ENCODE measurements at regions not wholly inside any gene's neighbourhood (a gene's known extent, or its start where the extent isn't known, plus 50 kb on each side); places are given as distances from the start of the nearest gene placed in this dataset.

DNA sequence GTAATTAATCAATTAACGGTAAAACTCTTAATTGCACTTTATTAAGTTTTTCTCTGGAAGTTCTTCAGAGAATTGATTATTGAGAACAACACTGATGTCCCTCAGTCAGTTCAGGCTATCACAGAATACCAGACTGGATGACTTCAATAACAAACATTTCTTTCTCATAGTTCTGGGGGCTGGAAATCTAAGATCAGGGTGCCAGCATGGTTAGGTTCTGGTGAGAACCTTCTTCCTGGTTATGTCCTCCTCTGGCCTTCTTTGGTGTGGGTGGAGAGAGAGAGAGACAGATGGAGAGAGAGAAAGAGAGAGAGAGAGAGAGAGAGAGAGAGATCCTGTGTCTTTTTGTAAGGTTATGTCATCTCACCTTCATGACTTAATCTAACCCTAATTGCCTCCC, 71.4 kb upstream of the DAP start:
- TF ChIP-seq EZH2phosphoT487 (IDR thresholded peaks at IDR 0.05; ENCODE audit: low read length) (no peak), EZH2 (optimal IDR thresholded peaks at IDR 0.05; ENCODE audit: low read depth, low read length) (no peak)
- TF ChIP-seq, protein P1, sequence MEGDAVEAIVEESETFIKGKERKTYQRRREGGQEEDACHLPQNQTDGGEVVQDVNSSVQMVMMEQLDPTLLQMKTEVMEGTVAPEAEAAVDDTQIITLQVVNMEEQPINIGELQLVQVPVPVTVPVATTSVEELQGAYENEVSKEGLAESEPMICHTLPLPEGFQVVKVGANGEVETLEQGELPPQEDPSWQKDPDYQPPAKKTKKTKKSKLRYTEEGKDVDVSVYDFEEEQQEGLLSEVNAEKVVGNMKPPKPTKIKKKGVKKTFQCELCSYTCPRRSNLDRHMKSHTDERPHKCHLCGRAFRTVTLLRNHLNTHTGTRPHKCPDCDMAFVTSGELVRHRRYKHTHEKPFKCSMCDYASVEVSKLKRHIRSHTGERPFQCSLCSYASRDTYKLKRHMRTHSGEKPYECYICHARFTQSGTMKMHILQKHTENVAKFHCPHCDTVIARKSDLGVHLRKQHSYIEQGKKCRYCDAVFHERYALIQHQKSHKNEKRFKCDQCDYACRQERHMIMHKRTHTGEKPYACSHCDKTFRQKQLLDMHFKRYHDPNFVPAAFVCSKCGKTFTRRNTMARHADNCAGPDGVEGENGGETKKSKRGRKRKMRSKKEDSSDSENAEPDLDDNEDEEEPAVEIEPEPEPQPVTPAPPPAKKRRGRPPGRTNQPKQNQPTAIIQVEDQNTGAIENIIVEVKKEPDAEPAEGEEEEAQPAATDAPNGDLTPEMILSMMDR (IDR thresholded peaks at IDR 0.05; ENCODE audit: low read length) = no peak
- Histone ChIP-seq H3F3A (ENCODE audit: insufficient read depth, low read length) (no peaks in the 10 kb centered on the region), H3K9me3 (replicated peaks; ENCODE audit: insufficient read depth, low read length) (no peaks in the 10 kb centered on the region), H3K79me2 (ENCODE audit: low read length) (no peaks in the 10 kb centered on the region), H2AFZ (ENCODE audit: low read length) (no peak overlapping the region), H3K9ac (ENCODE audit: low read length) (no peak overlapping the region), H3K36me3 (replicated peaks; ENCODE audit: insufficient read depth, low read length) (no peaks in the 10 kb centered on the region), H3K27me3 (replicated peaks; ENCODE audit: insufficient read depth, low read length) (no peaks in the 10 kb centered on the region), H4K20me1 (ENCODE audit: insufficient read depth, low read length) (no peaks in the 10 kb centered on the region), H3K27ac (ENCODE audit: low read length) (no peak overlapping the region), H3K4me1 (ENCODE audit: low read length) (no peaks in the 10 kb centered on the region), H3K4me3 (ENCODE audit: low read length) (no peak overlapping the region), H3K9me2 (replicated peaks; ENCODE audit: insufficient read depth, low read length) (no peaks in the 10 kb centered on the region), H3K4me2 (ENCODE audit: low read depth, low read length) (no peak overlapping the region)
- no peak for DNase-seq

DNA sequence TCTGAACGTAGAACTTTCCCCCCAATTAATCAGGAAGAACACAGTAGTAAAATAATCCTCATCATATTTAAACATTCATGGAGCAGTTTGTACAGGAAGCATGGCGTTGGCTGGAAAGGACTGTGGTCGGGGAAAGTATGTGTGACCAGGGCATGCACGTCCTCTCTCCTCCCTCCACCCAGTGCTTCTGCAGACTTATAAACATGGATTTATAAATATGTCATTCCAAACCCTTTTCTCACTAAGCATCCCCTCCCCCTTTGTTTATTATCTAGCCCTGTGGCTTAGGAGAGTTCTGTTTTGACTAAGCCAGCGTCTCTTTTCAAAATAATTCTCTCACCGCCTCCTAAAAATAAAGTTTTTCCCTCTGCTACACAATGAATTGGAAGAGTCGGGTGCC, 70.4 kb upstream of the DAP start:
- Histone ChIP-seq H3K27me3 (replicated peaks; ENCODE audit: insufficient read depth, low read length) (no peaks in the 10 kb centered on the region), H3F3A (ENCODE audit: insufficient read depth, low read length) (no peaks in the 10 kb centered on the region), H3K9ac (ENCODE audit: low read length) (no peak overlapping the region), H3K79me2 (ENCODE audit: low read length) (no peaks in the 10 kb centered on the region), H3K27ac (ENCODE audit: low read length) (no peak overlapping the region), H4K20me1 (ENCODE audit: insufficient read depth, low read length) (no peaks in the 10 kb centered on the region), H3K4me1 (ENCODE audit: low read length) (no peaks in the 10 kb centered on the region), H3K4me3 (ENCODE audit: low read length) (no peak overlapping the region), H2AFZ (ENCODE audit: low read length) (no peak overlapping the region), H3K4me2 (ENCODE audit: low read depth, low read length) (no peak overlapping the region), H3K36me3 (replicated peaks; ENCODE audit: insufficient read depth, low read length) (no peaks in the 10 kb centered on the region), H3K9me3 (replicated peaks; ENCODE audit: insufficient read depth, low read length) (no peaks in the 10 kb centered on the region), H3K9me2 (replicated peaks; ENCODE audit: insufficient read depth, low read length) (no peaks in the 10 kb centered on the region)
- no peak for TF ChIP-seq EZH2phosphoT487 (IDR thresholded peaks at IDR 0.05; ENCODE audit: low read length)
- TF ChIP-seq, protein P1 (IDR thresholded peaks at IDR 0.05; ENCODE audit: low read length) = no peak
- TF ChIP-seq EZH2 (optimal IDR thresholded peaks at IDR 0.05; ENCODE audit: low read depth, low read length) = no peak
- DNase-seq = no peak

DNA sequence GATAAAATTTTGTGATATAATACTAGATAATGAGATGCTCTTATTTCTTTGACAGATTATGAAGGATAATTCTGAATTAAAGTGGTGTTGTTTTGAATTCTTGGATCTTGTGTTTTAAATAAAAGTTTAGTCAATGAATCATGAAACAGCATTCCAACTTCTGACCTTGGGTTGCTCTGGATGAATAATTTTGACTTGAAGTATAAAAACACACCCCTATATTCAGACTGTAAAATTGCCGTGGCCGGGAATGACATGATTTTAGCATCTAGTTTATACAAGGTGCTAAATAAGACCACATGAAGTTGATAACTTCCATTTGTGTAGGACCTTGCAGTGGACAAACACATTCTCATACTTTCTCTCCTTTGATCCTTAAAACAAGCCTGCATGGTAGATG, 67.2 kb upstream of the DAP start:
- H3K27ac ChIP-seq (ENCODE audit: low read length) = no peak overlapping the region
- no peak for TF ChIP-seq EZH2phosphoT487 (IDR thresholded peaks at IDR 0.05; ENCODE audit: low read length)
- no peak for TF ChIP-seq EZH2 (optimal IDR thresholded peaks at IDR 0.05; ENCODE audit: low read depth, low read length)
- H3K9me3 ChIP-seq (replicated peaks; ENCODE audit: insufficient read depth, low read length) = no peaks in the 10 kb centered on the region
- H3K9me2 ChIP-seq (replicated peaks; ENCODE audit: insufficient read depth, low read length) = no peaks in the 10 kb centered on the region
- DNase-seq = no peak
- no peaks in the 10 kb centered on the region for H3K27me3 ChIP-seq (replicated peaks; ENCODE audit: insufficient read depth, low read length)
- H2AFZ ChIP-seq (ENCODE audit: low read length) = no peak overlapping the region
- H3K79me2 ChIP-seq (ENCODE audit: low read length) = no peaks in the 10 kb centered on the region
- H3K4me3 ChIP-seq (ENCODE audit: low read length) = no peak overlapping the region
- H4K20me1 ChIP-seq (ENCODE audit: insufficient read depth, low read length) = no peaks in the 10 kb centered on the region
- H3F3A ChIP-seq (ENCODE audit: insufficient read depth, low read length) = no peaks in the 10 kb centered on the region
- H3K9ac ChIP-seq (ENCODE audit: low read length) = no peak overlapping the region
- no peaks in the 10 kb centered on the region for H3K36me3 ChIP-seq (replicated peaks; ENCODE audit: insufficient read depth, low read length)
- H3K4me2 ChIP-seq (ENCODE audit: low read depth, low read length) = no peak overlapping the region
- peaks cover 4% of the 10 kb centered on the region; the same call in 1 of the 2 replicates for H3K4me1 ChIP-seq (ENCODE audit: low read length)

DNA sequence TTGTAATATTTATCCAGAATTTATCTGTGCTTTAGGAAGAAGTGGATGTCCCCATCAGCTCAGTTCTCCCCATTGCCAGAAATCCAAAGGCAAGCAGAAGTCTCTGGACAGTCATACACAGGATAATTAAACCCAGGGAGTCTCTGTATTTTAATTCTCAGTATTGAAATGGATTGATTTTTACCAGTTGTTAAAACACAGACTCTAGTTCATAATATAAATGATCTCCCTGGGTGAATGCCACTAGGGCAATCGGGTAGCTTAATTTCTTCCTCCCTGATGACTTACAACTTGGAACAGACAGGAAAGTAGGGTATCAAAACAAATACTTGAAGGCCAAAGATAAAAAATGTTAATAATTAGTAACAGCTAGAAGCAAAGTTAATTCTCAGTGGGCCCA, 66.5 kb upstream of the DAP start:
- Histone ChIP-seq H3K79me2 (ENCODE audit: low read length) (no peaks in the 10 kb centered on the region), H3K4me1 (ENCODE audit: low read length) (peaks cover 4% of the 10 kb centered on the region; the same call in 1 of the 2 replicates), H3K36me3 (replicated peaks; ENCODE audit: insufficient read depth, low read length) (no peaks in the 10 kb centered on the region), H3K9me2 (replicated peaks; ENCODE audit: insufficient read depth, low read length) (no peaks in the 10 kb centered on the region), H3K9me3 (replicated peaks; ENCODE audit: insufficient read depth, low read length) (no peaks in the 10 kb centered on the region), H3K9ac (ENCODE audit: low read length) (no peak overlapping the region), H2AFZ (ENCODE audit: low read length) (no peak overlapping the region), H3F3A (ENCODE audit: insufficient read depth, low read length) (no peaks in the 10 kb centered on the region), H3K4me2 (ENCODE audit: low read depth, low read length) (no peak overlapping the region), H3K27ac (ENCODE audit: low read length) (no peak overlapping the region), H4K20me1 (ENCODE audit: insufficient read depth, low read length) (no peaks in the 10 kb centered on the region), H3K4me3 (ENCODE audit: low read length) (no peak overlapping the region), H3K27me3 (replicated peaks; ENCODE audit: insufficient read depth, low read length) (no peaks in the 10 kb centered on the region)
- no peak for DNase-seq
- no peak for TF ChIP-seq EZH2phosphoT487 (IDR thresholded peaks at IDR 0.05; ENCODE audit: low read length)

Measured in MM.1S (cell line).